Coronary artery (tissue), 2 donors: ENCODE measurements at regions not wholly inside any gene's neighbourhood (a gene's known extent, or its start where the extent isn't known, plus 50 kb on each side); places are given as distances from the start of the nearest gene placed in this dataset.

Experiments used
- DNase-seq: peaks from one replicate; pipeline ENCODE4 v3.0.0-alpha.2; 2017; ENCODE audit warnings: low spot score
- H3K27ac ChIP-seq, 2 donors: fragments of 200-600 bp; sonication (generic); one replicate each; pipeline ENCODE4 v1.5.1; 2016 to 2019
- H3K4me3 ChIP-seq: fragments of 200-600 bp; sonication (generic); 2 replicates; pipeline ENCODE4 v1.5.1; 2016; ENCODE audit warnings: mild to moderate bottlenecking, moderate library complexity
- CTCF ChIP-seq: fragments of 200-600 bp; sonication (generic); IDR thresholded peaks from one replicate; pipeline ENCODE4 v1.5.1; 2019; ENCODE audit warnings: antibody characterized with exemption

GRCh38 chr13:81659984-81660383, 1319.1 kb upstream of the SPRY2 start:
- Histone ChIP-seq H3K27ac (no peak overlapping the region), H3K4me3 (no peak overlapping the region)
- no peak for DNase-seq
- no peak for TF ChIP-seq CTCF

GRCh38 chr13:81658598-81659370, 1317.9 kb upstream of the SPRY2 start:
- H3K4me3 ChIP-seq: no peak overlapping the region
- H3K27ac ChIP-seq: no peak overlapping the region
- no peak for TF ChIP-seq CTCF
- no peak for DNase-seq

- DNase-seq: no peak
- no peak for TF ChIP-seq CTCF
- Histone ChIP-seq H3K4me3 (no peak overlapping the region), H3K27ac (no peak overlapping the region)
Observed at GRCh38 chr13:81639984-81640582, 1299.2 kb upstream of the SPRY2 start.

- no peak overlapping the region for H3K4me3 ChIP-seq
- DNase-seq: no peak
- H3K27ac ChIP-seq: no peak overlapping the region
- no peak for TF ChIP-seq CTCF
Observed at GRCh38 chr13:81637457-81637856, 1296.5 kb upstream of the SPRY2 start.

- TF ChIP-seq CTCF: no peak
- Histone ChIP-seq H3K27ac (no peak overlapping the region), H3K4me3 (no peak overlapping the region)
- no peak for DNase-seq
Observed at GRCh38 chr13:81636120-81636519, 1295.2 kb upstream of the SPRY2 start.

GRCh38 chr13:81615031-81615430, 1274.1 kb upstream of the SPRY2 start:
- no peak overlapping the region for H3K4me3 ChIP-seq
- no peak for TF ChIP-seq CTCF
- no peak for DNase-seq
- H3K27ac ChIP-seq: no peak overlapping the region

GRCh38 chr13:81610644-81611043, 1269.7 kb upstream of the SPRY2 start:
- no peak for TF ChIP-seq CTCF
- no peak overlapping the region for H3K27ac ChIP-seq
- DNase-seq: no peak
- no peak overlapping the region for H3K4me3 ChIP-seq
